NCI-H2196 treated with DMSO at 0.1 percent for 48 hours (cell line): ENCODE measurements at regions not wholly inside any gene's neighbourhood (a gene's known extent, or its start where the extent isn't known, plus 50 kb on each side); places are given as distances from the start of the nearest gene placed in this dataset.

ENCODE experiments used
- DNase-seq: peaks from one replicate; lab custom pipeline; 2025; ENCODE audit not compliant: unreplicated experiment; lab: John Stamatoyannopoulos, UW

DNA sequence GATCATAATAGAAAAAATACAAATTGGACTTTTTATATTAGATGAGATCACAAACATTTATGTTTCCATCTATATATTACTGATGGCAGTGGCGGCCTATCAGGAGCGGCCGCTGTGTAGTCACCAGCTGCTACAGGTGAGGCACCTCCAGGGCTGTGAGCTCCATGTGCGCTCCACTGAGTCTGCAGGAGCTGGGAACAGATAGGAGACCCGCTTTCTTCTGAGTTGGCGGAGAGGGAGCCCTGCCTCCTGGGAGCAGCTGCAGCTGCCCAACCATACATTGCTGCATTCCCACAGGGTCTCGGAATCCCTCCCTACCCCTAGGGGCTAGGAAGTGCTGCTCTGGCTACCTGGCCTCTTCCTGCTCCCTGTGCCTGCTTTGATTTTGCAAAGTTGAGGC, 812.9 kb downstream of the PDHA2 start:
- DNase-seq = no peak

DNA sequence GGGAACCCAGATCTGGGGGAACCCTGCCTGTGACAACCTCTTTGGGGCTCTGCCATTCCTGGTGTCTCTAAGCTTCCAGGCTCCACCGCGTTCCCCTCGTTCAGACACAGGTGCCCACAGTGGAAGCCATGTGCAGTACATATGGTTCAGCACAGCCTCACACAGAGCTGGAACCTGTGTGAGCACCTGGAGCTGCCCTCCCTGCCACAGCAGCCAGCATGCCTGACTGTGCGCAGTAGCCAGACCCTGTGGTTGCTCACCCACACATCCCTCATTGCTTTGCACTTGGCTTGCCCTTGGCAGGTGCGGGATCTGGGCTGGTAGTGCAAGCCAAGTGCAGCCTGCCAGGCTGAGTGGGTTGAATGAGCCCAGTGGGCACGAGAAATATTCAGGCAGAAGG, 814.2 kb downstream of the PDHA2 start:
- DNase-seq = no peak

DNA sequence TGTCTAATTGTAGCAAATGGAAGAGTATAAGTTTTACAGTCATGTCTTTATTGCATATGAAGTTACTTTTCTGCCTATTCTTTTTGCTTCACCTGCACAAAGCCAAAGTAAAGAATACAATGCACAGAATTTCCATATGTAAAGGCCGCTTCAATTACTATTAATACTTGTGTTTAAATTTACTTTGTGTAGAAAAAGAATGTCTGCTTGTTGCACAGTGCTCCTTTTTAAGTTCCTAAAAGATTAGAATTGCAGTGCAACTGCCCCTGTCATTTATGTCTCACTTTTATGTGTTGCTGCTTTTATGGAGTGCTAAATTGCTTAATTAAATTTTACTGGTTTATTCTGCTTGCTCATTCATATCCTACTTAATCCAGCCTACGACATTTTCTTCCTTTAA, 830.5 kb downstream of the PDHA2 start:
- no peak for DNase-seq

DNA sequence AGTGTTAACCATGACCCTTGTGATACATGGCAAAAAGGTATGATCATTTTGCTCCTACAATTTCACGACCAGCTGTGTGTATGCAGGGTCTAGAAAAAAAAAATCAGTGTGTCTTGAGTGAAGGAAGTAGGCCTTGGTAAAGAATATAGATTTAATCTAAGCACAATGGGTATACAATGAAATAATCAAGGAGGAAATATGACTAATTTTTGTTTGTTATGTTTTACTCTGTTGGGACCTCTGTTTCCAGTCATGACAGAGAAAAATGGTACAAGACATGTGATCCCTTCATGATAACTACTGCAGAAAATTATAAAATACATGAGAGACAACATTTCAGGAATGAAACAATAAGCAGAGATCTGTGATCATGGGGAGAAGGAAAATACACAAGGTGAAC, 835.5 kb downstream of the PDHA2 start:
- no peak for DNase-seq

DNA sequence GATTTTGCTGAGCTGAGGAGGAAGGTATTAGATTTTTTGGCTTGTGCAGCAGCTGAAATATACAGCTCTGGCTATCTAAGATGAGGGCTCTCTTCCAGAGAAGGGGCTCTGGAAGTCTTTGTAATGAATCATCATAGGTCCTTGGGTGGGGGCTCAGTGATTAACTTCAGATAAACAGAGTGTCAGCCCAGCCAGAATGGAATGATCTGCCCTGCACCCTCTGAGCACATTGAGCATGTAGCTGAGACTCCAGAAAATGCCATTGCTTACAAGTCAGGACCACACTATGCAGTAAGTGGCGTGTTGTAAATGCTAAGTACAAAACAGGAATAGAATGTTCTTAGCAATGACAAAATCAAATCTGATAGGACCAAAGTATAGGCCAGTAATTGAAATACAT, 836.0 kb downstream of the PDHA2 start:
- no peak for DNase-seq

DNA sequence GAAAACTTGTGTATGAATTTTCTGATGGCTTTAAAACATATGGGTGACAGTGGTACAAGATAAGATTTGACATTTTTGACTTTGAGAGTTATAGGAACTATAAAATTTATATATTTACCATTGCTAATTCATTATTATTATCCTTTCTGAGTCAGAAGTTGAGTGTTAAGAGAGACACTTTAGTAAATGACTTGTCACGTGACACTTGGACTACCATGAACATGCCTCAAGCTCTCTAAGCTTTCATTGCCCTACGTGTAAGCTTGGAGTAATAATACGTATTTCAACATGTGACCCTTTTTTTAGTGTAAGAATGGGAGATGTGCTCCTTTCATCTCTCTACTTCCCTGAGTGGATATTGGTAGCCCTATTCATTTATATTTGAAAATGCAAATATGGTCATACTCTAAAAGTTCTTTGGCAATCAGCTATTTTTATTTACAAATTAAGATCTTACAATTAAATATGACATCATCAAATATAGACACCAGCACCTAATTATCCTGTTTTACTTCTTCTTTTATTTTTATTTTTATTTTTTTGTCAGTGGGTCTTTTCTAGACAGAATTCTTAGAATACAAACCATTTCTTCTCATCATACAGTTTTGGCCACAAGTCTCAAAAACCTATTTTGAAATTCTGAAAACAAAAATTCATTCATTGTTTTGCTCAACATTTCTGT, 837.0 kb downstream of the PDHA2 start:
- no peak for DNase-seq

- DNase-seq = no peak
These were observed 837.6 kb downstream of the PDHA2 start for GRCh38 chr4:96677499-96677898.

GRCh38 chr4:96681218-96681617, 841.3 kb downstream of the PDHA2 start:
- DNase-seq = no peak

GRCh38 chr4:96685691-96686090, 845.8 kb downstream of the PDHA2 start:
- DNase-seq = no peak

GRCh38 chr4:96691521-96691920, 851.6 kb downstream of the PDHA2 start:
- no peak for DNase-seq

- DNase-seq = no peak
These were observed 858.9 kb downstream of the PDHA2 start for GRCh38 chr4:96698831-96699230.

GRCh38 chr4:96703265-96703664, 863.4 kb downstream of the PDHA2 start:
- DNase-seq = no peak

GRCh38 chr4:96708766-96709165, 868.9 kb downstream of the PDHA2 start:
- no peak for DNase-seq

GRCh38 chr4:96713271-96713850, 873.5 kb downstream of the PDHA2 start:
- DNase-seq = no peak

DNA sequence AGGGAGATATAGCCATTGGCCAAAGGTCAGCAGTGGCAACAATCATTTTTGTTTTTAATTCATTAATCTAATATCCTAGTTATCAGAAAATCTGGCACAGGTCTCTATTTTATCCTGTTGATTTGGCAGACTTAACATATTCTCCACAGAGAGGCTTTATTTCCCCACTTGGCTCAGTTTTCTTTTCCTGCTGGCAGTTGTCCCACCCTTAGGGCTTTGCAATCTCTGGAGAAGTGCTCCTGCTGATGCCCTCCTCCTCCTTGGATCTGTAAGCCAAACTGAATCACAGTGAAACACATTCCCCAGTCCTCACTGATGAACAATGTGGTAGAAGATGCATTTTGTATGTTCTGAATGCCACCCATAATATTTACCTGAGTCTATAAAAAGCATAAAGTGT, 889.7 kb downstream of the PDHA2 start:
- DNase-seq = no peak

- no peak for DNase-seq
These were observed 890.5 kb downstream of the PDHA2 start for GRCh38 chr4:96730432-96730831.

DNA sequence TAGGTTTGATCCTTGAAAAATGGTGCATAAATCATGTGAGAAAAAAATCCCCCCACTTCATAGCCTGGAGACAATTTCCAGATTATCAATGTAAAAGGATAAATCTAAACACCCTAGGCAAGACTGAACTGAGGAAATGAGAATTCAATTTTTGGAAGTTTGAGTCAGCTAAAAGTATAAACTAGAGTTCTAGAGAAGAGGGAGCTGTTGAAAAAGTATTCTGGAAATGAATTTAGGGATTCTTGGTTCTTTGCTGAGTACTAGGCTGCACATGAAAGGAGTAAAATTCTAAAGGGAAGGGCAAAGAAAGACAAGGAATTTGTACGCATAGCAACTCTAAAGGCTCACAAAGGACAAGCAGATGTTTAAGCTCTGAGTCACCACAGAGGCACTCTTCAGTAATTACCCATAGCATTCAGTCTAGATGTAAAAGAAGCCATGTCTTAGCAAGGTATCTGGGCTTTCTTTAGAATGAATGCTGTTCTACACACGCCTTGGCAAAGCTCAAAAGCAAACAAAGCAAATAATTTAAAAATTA, 896.5 kb downstream of the PDHA2 start:
- DNase-seq = no peak

- no peak for DNase-seq
These were observed 899.2 kb downstream of the PDHA2 start for GRCh38 chr4:96739101-96739500.

DNA sequence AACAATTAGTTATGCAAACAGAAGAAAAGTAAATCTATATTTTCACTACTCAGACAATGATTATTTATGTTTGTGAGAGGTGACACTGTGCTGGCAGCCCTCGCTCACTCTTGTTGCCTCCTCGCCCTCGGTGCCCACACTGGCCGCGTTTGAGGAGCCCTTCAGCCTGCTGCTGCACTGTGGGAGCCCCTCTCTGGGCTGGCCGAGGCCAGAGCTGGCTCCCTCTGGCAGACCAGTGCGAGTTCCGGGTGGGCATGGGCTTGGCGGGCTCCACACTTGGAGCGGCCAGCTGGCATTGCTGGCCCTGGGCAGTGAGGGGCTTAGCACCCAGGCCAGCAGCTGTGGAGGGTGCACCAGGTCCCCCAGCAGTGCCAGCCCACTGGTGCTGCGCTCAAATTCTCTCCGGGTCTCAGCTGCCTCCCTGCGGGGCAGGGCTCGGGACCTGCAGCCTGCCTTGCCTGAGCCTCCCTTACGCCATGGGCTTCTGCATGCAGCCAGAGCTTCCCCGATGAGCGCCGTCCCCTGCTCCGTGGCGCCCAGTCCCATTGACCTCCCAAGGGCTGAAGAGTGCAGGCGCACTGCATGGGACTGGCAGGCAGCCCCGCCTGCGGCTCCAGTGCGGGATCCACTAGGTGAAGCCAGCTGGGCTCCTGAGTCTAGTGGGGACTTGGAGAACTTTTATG, 902.6 kb downstream of the PDHA2 start:
- DNase-seq = no peak

GRCh38 chr4:96744676-96745075, 904.8 kb downstream of the PDHA2 start:
- DNase-seq = no peak

- DNase-seq = no peak
These were observed 913.3 kb downstream of the PDHA2 start for GRCh38 chr4:96753216-96753615.
